ENCODE measurements at regions not wholly inside any gene's neighbourhood (a gene's known extent, or its start where the extent isn't known, plus 50 kb on each side); places are given as distances from the start of the nearest gene placed in this dataset.

- no peak for TF ChIP-seq EP300 (IDR thresholded peaks at IDR 0.05)
- no peak for TF ChIP-seq POLR2AphosphoS5 (IDR thresholded peaks at IDR 0.05)
- no peak for TF ChIP-seq CTCF (IDR thresholded peaks at IDR 0.05)
- no peak for TF ChIP-seq POLR2A (IDR thresholded peaks at IDR 0.05)
Observed at GRCh38 chr18:66138642-66139041, 387.8 kb downstream of the CDH7 start.
